ENCODE measurements at regions not wholly inside any gene's neighbourhood (a gene's known extent, or its start where the extent isn't known, plus 50 kb on each side); places are given as distances from the start of the nearest gene placed in this dataset.

- no peak overlapping the region for H3K4me3 ChIP-seq (ENCODE audit: low read depth, low read length)
- DNase-seq (ENCODE audit: low read depth), result no peak
- TF ChIP-seq CTCF (IDR thresholded peaks at IDR 0.05; ENCODE audit: insufficient read depth, low read depth, low read length), result no peak
Measured at GRCh38 chr4:37762991-37763368, 63.5 kb upstream of the PGM2 start.

- no peak overlapping the region for H3K4me3 ChIP-seq (ENCODE audit: low read depth, low read length)
- peak; percentile 21 for DNase-seq (ENCODE audit: low read depth)
- TF ChIP-seq CTCF (IDR thresholded peaks at IDR 0.05; ENCODE audit: insufficient read depth, low read depth, low read length), result no peak
Measured at GRCh38 chr4:37762294-37762990, 64.0 kb upstream of the PGM2 start.

- peak; percentile 64 for DNase-seq (ENCODE audit: low read depth)
- no peak for TF ChIP-seq CTCF (IDR thresholded peaks at IDR 0.05; ENCODE audit: insufficient read depth, low read depth, low read length)
- no peak overlapping the region for H3K4me3 ChIP-seq (ENCODE audit: low read depth, low read length)
Measured at GRCh38 chr4:37760840-37761239, 65.6 kb upstream of the PGM2 start.

GRCh38 chr4:37759833-37760232 lies 66.7 kb upstream of the PGM2 start:
- TF ChIP-seq CTCF (IDR thresholded peaks at IDR 0.05; ENCODE audit: insufficient read depth, low read depth, low read length), result no peak
- no peak overlapping the region for H3K4me3 ChIP-seq (ENCODE audit: low read depth, low read length)
- no peak for DNase-seq (ENCODE audit: low read depth)

- H3K4me3 ChIP-seq (ENCODE audit: low read depth, low read length), result no peak overlapping the region
- no peak for TF ChIP-seq CTCF (IDR thresholded peaks at IDR 0.05; ENCODE audit: insufficient read depth, low read depth, low read length)
- peak; percentile 78 for DNase-seq (ENCODE audit: low read depth)
Measured at GRCh38 chr4:37758226-37758625, 68.3 kb upstream of the PGM2 start.

GRCh38 chr4:37757761-37758160 lies 68.7 kb upstream of the PGM2 start:
- TF ChIP-seq CTCF (IDR thresholded peaks at IDR 0.05; ENCODE audit: insufficient read depth, low read depth, low read length), result no peak
- DNase-seq (ENCODE audit: low read depth), result no peak
- H3K4me3 ChIP-seq (ENCODE audit: low read depth, low read length), result no peak overlapping the region

- H3K4me3 ChIP-seq (ENCODE audit: low read depth, low read length), result no peak overlapping the region
- no peak for DNase-seq (ENCODE audit: low read depth)
- TF ChIP-seq CTCF (IDR thresholded peaks at IDR 0.05; ENCODE audit: insufficient read depth, low read depth, low read length), result no peak
Measured at GRCh38 chr4:37757121-37757520, 69.4 kb upstream of the PGM2 start.

Measured in fibroblast of villous mesenchyme (primary cell).